ENCODE measurements at regions not wholly inside any gene's neighbourhood (a gene's known extent, or its start where the extent isn't known, plus 50 kb on each side); places are given as distances from the start of the nearest gene placed in this dataset.

- H3K4me1 ChIP-seq (ENCODE audit: low read length) = peaks cover 29% of the 10 kb centered on the region
- H3K9ac ChIP-seq (ENCODE audit: low read length) = no peak overlapping the region
- no peak overlapping the region for H3K4me3 ChIP-seq (ENCODE audit: low read length)
- TF ChIP-seq EZH2phosphoT487 (IDR thresholded peaks at IDR 0.05; ENCODE audit: low read depth) (no peak), CTCF (IDR thresholded peaks at IDR 0.05; ENCODE audit: low read depth, low read length) (no peak)
- no peak overlapping the region for H3K27ac ChIP-seq (ENCODE audit: low read length)
- no peaks in the 10 kb centered on the region for H3K79me2 ChIP-seq (ENCODE audit: low read length)
- no peaks in the 10 kb centered on the region for H4K20me1 ChIP-seq (ENCODE audit: insufficient read depth, low read length)
- no peak overlapping the region for H2AFZ ChIP-seq (ENCODE audit: low read depth, low read length)
- peak overlapping the region; percentile 34 for H3K4me2 ChIP-seq (ENCODE audit: low read length)
- no peaks in the 10 kb centered on the region for H3K36me3 ChIP-seq (replicated peaks; ENCODE audit: low read depth, low read length)
- H3K9me3 ChIP-seq (ENCODE audit: insufficient read depth, low read length) = no peaks in the 10 kb centered on the region
- no peaks in the 10 kb centered on the region for H3K27me3 ChIP-seq (ENCODE audit: low read depth, low read length)
Measured at GRCh38 chrX:148416142-148416541, 84.3 kb upstream of the AFF2 start.

- no peak overlapping the region for H3K4me3 ChIP-seq (ENCODE audit: low read length)
- H4K20me1 ChIP-seq (ENCODE audit: insufficient read depth, low read length) = no peaks in the 10 kb centered on the region
- H3K27me3 ChIP-seq (ENCODE audit: low read depth, low read length) = no peaks in the 10 kb centered on the region
- H2AFZ ChIP-seq (ENCODE audit: low read depth, low read length) = no peak overlapping the region
- H3K9me3 ChIP-seq (ENCODE audit: insufficient read depth, low read length) = no peaks in the 10 kb centered on the region
- H3K79me2 ChIP-seq (ENCODE audit: low read length) = no peaks in the 10 kb centered on the region
- H3K36me3 ChIP-seq (replicated peaks; ENCODE audit: low read depth, low read length) = no peaks in the 10 kb centered on the region
- no peak overlapping the region for H3K27ac ChIP-seq (ENCODE audit: low read length)
- no peak overlapping the region for H3K4me2 ChIP-seq (ENCODE audit: low read length)
- TF ChIP-seq CTCF (IDR thresholded peaks at IDR 0.05; ENCODE audit: low read depth, low read length) (no peak), EZH2phosphoT487 (IDR thresholded peaks at IDR 0.05; ENCODE audit: low read depth) (no peak)
- H3K4me1 ChIP-seq (ENCODE audit: low read length) = peaks cover 29% of the 10 kb centered on the region
- H3K9ac ChIP-seq (ENCODE audit: low read length) = no peak overlapping the region
Measured at GRCh38 chrX:148416931-148417330, 83.5 kb upstream of the AFF2 start.

- no peaks in the 10 kb centered on the region for H3K9me3 ChIP-seq (ENCODE audit: insufficient read depth, low read length)
- H3K27ac ChIP-seq (ENCODE audit: low read length) = no peak overlapping the region
- H3K4me2 ChIP-seq (ENCODE audit: low read length) = peak overlapping the region; percentile 25
- TF ChIP-seq CTCF (IDR thresholded peaks at IDR 0.05; ENCODE audit: low read depth, low read length) = no peak
- TF ChIP-seq EZH2phosphoT487 (IDR thresholded peaks at IDR 0.05; ENCODE audit: low read depth) = no peak
- no peaks in the 10 kb centered on the region for H3K27me3 ChIP-seq (ENCODE audit: low read depth, low read length)
- peaks cover 29% of the 10 kb centered on the region for H3K4me1 ChIP-seq (ENCODE audit: low read length)
- H3K9ac ChIP-seq (ENCODE audit: low read length) = no peak overlapping the region
- H3K36me3 ChIP-seq (replicated peaks; ENCODE audit: low read depth, low read length) = no peaks in the 10 kb centered on the region
- H2AFZ ChIP-seq (ENCODE audit: low read depth, low read length) = no peak overlapping the region
- no peaks in the 10 kb centered on the region for H4K20me1 ChIP-seq (ENCODE audit: insufficient read depth, low read length)
- no peak overlapping the region for H3K4me3 ChIP-seq (ENCODE audit: low read length)
- no peaks in the 10 kb centered on the region for H3K79me2 ChIP-seq (ENCODE audit: low read length)
Measured at GRCh38 chrX:148417934-148418333, 82.5 kb upstream of the AFF2 start.

GRCh38 chrX:148422526-148422925 is 77.9 kb upstream of the AFF2 start:
- Histone ChIP-seq H3K9ac (ENCODE audit: low read length) (no peak overlapping the region), H3K36me3 (replicated peaks; ENCODE audit: low read depth, low read length) (no peaks in the 10 kb centered on the region), H3K4me3 (ENCODE audit: low read length) (no peak overlapping the region), H3K79me2 (ENCODE audit: low read length) (no peaks in the 10 kb centered on the region), H3K27me3 (ENCODE audit: low read depth, low read length) (no peaks in the 10 kb centered on the region), H3K27ac (ENCODE audit: low read length) (no peak overlapping the region), H3K4me1 (ENCODE audit: low read length) (peaks cover 11% of the 10 kb centered on the region), H4K20me1 (ENCODE audit: insufficient read depth, low read length) (no peaks in the 10 kb centered on the region), H3K9me3 (ENCODE audit: insufficient read depth, low read length) (no peaks in the 10 kb centered on the region), H2AFZ (ENCODE audit: low read depth, low read length) (no peak overlapping the region), H3K4me2 (ENCODE audit: low read length) (no peak overlapping the region)
- TF ChIP-seq CTCF (IDR thresholded peaks at IDR 0.05; ENCODE audit: low read depth, low read length) (no peak), EZH2phosphoT487 (IDR thresholded peaks at IDR 0.05; ENCODE audit: low read depth) (no peak)
